ENCODE measurements at regions not wholly inside any gene's neighbourhood (a gene's known extent, or its start where the extent isn't known, plus 50 kb on each side); places are given as distances from the start of the nearest gene placed in this dataset.

DNA sequence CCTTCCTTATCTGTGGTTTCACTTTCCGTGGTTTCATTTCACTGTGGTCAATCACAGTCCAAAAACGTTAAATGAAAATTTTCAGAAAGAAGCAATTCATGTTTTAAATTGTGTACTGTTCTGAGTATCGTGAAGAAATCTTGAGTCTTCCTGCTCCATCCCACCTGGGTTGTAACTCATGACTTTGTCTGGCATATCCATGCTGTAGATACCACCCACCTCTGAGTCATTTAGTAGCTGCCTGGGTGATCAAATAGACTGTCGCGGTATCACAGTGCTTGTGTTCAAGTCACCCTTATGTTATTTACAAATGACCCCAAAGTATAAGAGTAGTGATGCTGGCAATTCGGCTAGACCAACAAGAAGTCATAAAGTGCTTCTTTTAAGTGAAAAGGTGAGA is 521.2 kb downstream of the AACS start:
- DNase-seq (ENCODE audit: insufficient read length, low spot score) (no peak), FAIRE-seq (no peak)
- TF ChIP-seq POLR2A (IDR thresholded peaks at IDR 0.05; ENCODE audit: low read depth, low read length) = no peak

DNA sequence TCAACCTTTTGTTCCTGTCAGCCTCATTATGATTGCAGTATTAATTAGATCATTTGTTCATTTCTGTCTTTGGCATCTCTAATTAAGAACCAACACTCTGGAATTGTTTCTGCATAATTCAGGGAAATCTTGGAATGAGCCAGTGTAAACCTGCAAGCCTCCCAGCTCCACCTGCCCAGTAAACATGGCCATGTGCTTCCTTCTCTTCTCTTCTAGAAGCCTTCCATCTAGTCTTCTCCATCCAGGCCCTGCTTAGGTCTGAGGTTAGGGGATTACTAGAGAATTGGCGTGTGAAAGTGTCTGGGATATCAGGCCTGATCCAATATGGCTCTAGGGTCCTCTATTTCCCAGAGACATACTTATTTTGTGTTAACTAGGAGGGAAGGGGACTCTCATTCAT is 528.0 kb downstream of the AACS start:
- DNase-seq (ENCODE audit: insufficient read length, low spot score) = no peak
- FAIRE-seq = no peak
- no peak for TF ChIP-seq POLR2A (IDR thresholded peaks at IDR 0.05; ENCODE audit: low read depth, low read length)

- TF ChIP-seq POLR2A (IDR thresholded peaks at IDR 0.05; ENCODE audit: low read depth, low read length) = no peak
- FAIRE-seq (no peak), DNase-seq (ENCODE audit: insufficient read length, low spot score) (no peak)
Observed at GRCh38 chr12:125604976-125605375, 539.7 kb downstream of the AACS start.

DNA sequence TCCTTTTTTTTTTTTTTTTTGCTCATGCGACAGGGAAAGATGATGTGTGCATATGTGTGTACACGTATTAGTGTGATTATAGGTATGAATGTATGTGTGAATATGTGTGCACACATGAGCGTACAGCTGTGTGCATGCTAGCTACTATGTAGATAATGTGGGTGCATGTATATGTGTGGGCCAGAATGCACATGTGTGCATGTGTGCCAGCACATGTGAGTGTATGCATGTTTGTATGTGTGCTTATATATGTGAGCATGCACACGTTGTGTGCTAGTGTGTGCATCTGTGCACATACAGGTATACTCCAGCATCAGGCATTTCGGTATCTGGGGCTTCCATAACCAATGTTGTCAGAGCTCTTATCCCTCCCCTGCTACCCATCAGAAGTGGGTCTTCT is 541.1 kb downstream of the AACS start:
- no peak for TF ChIP-seq POLR2A (IDR thresholded peaks at IDR 0.05; ENCODE audit: low read depth, low read length)
- DNase-seq (ENCODE audit: insufficient read length, low spot score) = no peak

GRCh38 chr12:125610292-125610691 is 545.1 kb downstream of the AACS start:
- TF ChIP-seq POLR2A (IDR thresholded peaks at IDR 0.05; ENCODE audit: low read depth, low read length) = no peak
- FAIRE-seq = no peak
- DNase-seq (ENCODE audit: insufficient read length, low spot score) = no peak

More for the DNA sequence above, 541.1 kb downstream of the AACS start:
- no peak for FAIRE-seq

- FAIRE-seq (no peak), DNase-seq (ENCODE audit: insufficient read length, low spot score) (no peak)
- no peak for TF ChIP-seq POLR2A (IDR thresholded peaks at IDR 0.05; ENCODE audit: low read depth, low read length)
Observed at GRCh38 chr12:125610971-125611370, 545.7 kb downstream of the AACS start.

GRCh38 chr12:125614058-125614457 is 548.8 kb downstream of the AACS start:
- TF ChIP-seq POLR2A (IDR thresholded peaks at IDR 0.05; ENCODE audit: low read depth, low read length) = no peak
- FAIRE-seq = no peak
- DNase-seq (ENCODE audit: insufficient read length, low spot score) = no peak

DNA sequence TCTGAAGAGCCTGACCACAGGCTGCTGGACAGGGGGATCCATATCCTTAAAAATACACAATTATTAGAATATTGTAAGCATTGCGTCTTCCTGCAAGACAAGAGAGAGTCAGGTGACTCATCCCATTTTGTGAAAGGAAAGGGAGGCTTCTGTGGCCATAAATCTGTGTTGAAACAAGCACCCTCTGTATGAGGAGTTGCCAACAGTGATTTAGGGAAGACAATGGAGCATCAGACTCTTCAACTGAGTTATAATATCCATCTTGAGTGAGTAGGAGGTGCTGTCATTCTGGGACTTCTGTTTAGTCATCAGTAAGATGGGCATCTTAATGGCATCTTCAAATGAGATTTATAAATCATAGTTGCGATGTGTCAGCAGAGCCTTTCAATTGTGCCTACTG is 554.5 kb downstream of the AACS start:
- TF ChIP-seq POLR2A (IDR thresholded peaks at IDR 0.05; ENCODE audit: low read depth, low read length) = no peak
- DNase-seq (ENCODE audit: insufficient read length, low spot score) (no peak), FAIRE-seq (no peak)

- no peak for FAIRE-seq
- no peak for TF ChIP-seq POLR2A (IDR thresholded peaks at IDR 0.05; ENCODE audit: low read depth, low read length)
- DNase-seq (ENCODE audit: insufficient read length, low spot score) = no peak
Observed at GRCh38 chr12:125633686-125634085, 568.5 kb downstream of the AACS start.

DNA sequence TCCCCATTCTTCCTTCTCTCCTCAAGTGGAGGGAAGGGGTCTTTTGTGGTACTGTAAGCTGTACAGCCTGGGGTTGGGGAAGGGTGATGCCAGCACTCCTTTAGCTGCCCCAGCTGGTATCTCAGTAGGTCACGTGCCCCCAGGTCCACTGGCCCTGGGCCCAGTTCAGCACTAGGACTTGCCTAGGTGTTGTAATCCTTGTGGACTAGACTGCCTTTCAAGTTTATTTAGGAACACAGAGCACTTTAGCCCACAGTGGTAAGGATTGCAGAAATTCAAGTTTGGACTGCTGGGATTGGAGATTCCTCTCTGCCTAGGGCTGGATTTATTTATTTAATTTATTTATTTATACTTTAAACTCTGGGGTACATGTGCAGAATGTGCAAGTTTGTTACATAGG is 569.6 kb downstream of the AACS start:
- DNase-seq (ENCODE audit: insufficient read length, low spot score) (no peak), FAIRE-seq (no peak)
- no peak for TF ChIP-seq POLR2A (IDR thresholded peaks at IDR 0.05; ENCODE audit: low read depth, low read length)

GRCh38 chr12:125639826-125640225 is 574.6 kb downstream of the AACS start:
- no peak for TF ChIP-seq POLR2A (IDR thresholded peaks at IDR 0.05; ENCODE audit: low read depth, low read length)
- no peak for FAIRE-seq
- DNase-seq (ENCODE audit: insufficient read length, low spot score) = no peak

- TF ChIP-seq POLR2A (IDR thresholded peaks at IDR 0.05; ENCODE audit: low read depth, low read length) = no peak
- FAIRE-seq (no peak), DNase-seq (ENCODE audit: insufficient read length, low spot score) (no peak)
Observed at GRCh38 chr12:125643055-125643454, 577.8 kb downstream of the AACS start.

GRCh38 chr12:125645724-125646123 is 580.5 kb downstream of the AACS start:
- FAIRE-seq (no peak), DNase-seq (ENCODE audit: insufficient read length, low spot score) (no peak)
- no peak for TF ChIP-seq POLR2A (IDR thresholded peaks at IDR 0.05; ENCODE audit: low read depth, low read length)

GRCh38 chr12:125650587-125650986 is 585.4 kb downstream of the AACS start:
- FAIRE-seq = no peak
- no peak for DNase-seq (ENCODE audit: insufficient read length, low spot score)
- no peak for TF ChIP-seq POLR2A (IDR thresholded peaks at IDR 0.05; ENCODE audit: low read depth, low read length)

DNA sequence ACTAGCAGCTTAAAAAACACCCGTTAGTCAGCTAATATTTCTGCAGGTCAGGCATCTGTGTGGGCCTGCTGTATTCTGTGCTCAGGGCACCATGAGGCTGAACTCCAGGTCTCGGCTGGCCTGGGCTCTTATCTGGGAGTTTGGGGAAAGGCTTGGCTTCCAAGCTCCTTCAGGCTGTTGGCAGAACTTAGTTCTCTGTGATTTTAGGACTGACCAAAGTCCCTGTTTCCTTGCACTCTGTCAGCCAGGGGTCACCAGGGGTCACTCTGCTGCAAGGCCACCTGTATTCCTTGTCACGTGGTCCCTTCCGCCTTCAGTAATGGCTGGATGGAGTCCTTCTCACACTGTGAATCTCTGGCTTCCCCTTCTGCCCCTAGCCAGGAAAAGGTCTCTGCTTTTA is 586.4 kb downstream of the AACS start:
- DNase-seq (ENCODE audit: insufficient read length, low spot score) (no peak), FAIRE-seq (no peak)
- TF ChIP-seq POLR2A (IDR thresholded peaks at IDR 0.05; ENCODE audit: low read depth, low read length) = no peak

GRCh38 chr12:125652681-125653080 is 587.4 kb downstream of the AACS start:
- FAIRE-seq (no peak), DNase-seq (ENCODE audit: insufficient read length, low spot score) (no peak)
- TF ChIP-seq POLR2A (IDR thresholded peaks at IDR 0.05; ENCODE audit: low read depth, low read length) = no peak

Measured in H54 (cell line).